Hepatocyte (in vitro differentiated cells): ENCODE measurements at regions not wholly inside any gene's neighbourhood (a gene's known extent, or its start where the extent isn't known, plus 50 kb on each side); places are given as distances from the start of the nearest gene placed in this dataset.

ENCODE experiments used
- DNase-seq: peaks from one replicate; pipeline ENCODE4 v3.0.0-alpha.2; 2016; ENCODE audit warnings: low spot score
- H2AFZ ChIP-seq: fragments of 200-600 bp; sonication (generic); 2 replicates; pipeline ENCODE4 v1.6.0; 2016; ENCODE audit warnings: antibody characterized with exemption, mild to moderate bottlenecking
- H3K27ac ChIP-seq: fragments of 200-600 bp; sonication (generic); 2 replicates; pipeline ENCODE4 v1.5.1; 2016; ENCODE audit warnings: mild to moderate bottlenecking
- H3K27me3 ChIP-seq: fragments of 200-600 bp; sonication (generic); 2 replicates; pipeline ENCODE4 v1.6.1; 2016
- H3K36me3 ChIP-seq: fragments of 200-600 bp; sonication (generic); replicated peaks from 2 replicates; pipeline ENCODE4 v1.5.1; 2016; ENCODE audit warnings: low read depth; ENCODE audit not compliant: insufficient read depth
- H3K4me1 ChIP-seq: fragments of 200-600 bp; sonication (generic); 2 replicates; pipeline ENCODE4 v1.5.1; 2016; ENCODE audit warnings: mild to moderate bottlenecking, moderate library complexity; ENCODE audit not compliant: insufficient read depth
- H3K4me2 ChIP-seq: fragments of 200-600 bp; sonication (generic); 2 replicates; pipeline ENCODE4 v1.6.0; 2016
- H3K4me3 ChIP-seq: fragments of 200-600 bp; sonication (generic); 2 replicates; pipeline ENCODE4 v1.5.1; 2016; ENCODE audit warnings: mild to moderate bottlenecking
- H3K79me2 ChIP-seq: fragments of 200-600 bp; sonication (generic); 2 replicates; pipeline ENCODE4 v1.6.0; 2017; ENCODE audit warnings: mild to moderate bottlenecking
- H3K9me2 ChIP-seq: fragments of 200-600 bp; sonication (generic); replicated peaks from 2 replicates; pipeline ENCODE4 v1.6.0; 2017; ENCODE audit warnings: mild to moderate bottlenecking; ENCODE audit not compliant: insufficient read depth
- H3K9me3 ChIP-seq: fragments of 200-600 bp; sonication (generic); 2 replicates; pipeline ENCODE4 v1.5.1; 2016; ENCODE audit warnings: low read depth, mild to moderate bottlenecking
- H4K20me1 ChIP-seq: fragments of 200-600 bp; sonication (generic); 2 replicates; pipeline ENCODE4 v1.6.0; 2016; ENCODE audit warnings: mild to moderate bottlenecking; ENCODE audit not compliant: insufficient read depth, poor library complexity, severe bottlenecking
- EZH2 ChIP-seq: fragments of 200-600 bp; sonication (generic); IDR thresholded peaks from 2 replicates; pipeline ENCODE4 v1.6.1; 2016; ENCODE audit warnings: antibody characterized with exemption, mild to moderate bottlenecking, borderline replicate concordance
- EZH2phosphoT487 ChIP-seq: fragments of 200-600 bp; sonication (generic); IDR thresholded peaks from one replicate; pipeline ENCODE4 v1.6.1; 2018; ENCODE audit warnings: antibody characterized with exemption, mild to moderate bottlenecking, low read depth, moderate library complexity; ENCODE audit not compliant: unreplicated experiment, severe bottlenecking
- WGBS: methylation state at CpG from one replicate; pipeline ENCODE4 v1.1.6; 2016; ENCODE audit warnings: low lambda C conversion rate; ENCODE audit errors: missing lambda C conversion rate; 5-methylcytosine and 5-hydroxymethylcytosine counted together
- TF ChIP-seq, protein P1 (sequence below): fragments of 200-600 bp; sonication (generic); IDR thresholded peaks from 2 replicates; pipeline ENCODE4 v1.5.1; 2016; ENCODE audit warnings: antibody characterized with exemption, mild to moderate bottlenecking; ENCODE audit not compliant: poor library complexity

DNA sequence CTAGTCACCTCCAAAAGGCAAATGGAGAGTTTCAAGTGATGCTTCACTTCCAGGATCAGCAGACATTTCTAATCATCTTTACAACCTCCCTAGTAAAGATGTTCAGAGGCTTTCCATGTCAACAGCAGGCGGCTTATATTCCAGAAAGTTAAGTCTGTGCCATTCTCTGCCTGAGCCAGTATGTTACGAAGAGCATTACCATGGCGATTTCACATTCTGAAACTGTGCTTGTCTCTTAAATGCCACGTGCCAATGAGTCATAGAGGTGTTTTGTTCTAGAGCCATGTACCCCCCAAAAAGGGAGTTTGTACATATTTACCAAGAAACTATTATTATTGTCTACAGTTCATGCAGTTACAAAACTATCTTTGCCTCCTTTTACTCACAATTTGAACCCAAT, 319.5 kb downstream of the FOXA2 start:
- no peaks in the 10 kb centered on the region for H3K79me2 ChIP-seq
- H3K9me2 ChIP-seq, result no peaks in the 10 kb centered on the region
- no peak overlapping the region for H3K4me2 ChIP-seq
- TF ChIP-seq, protein P1, sequence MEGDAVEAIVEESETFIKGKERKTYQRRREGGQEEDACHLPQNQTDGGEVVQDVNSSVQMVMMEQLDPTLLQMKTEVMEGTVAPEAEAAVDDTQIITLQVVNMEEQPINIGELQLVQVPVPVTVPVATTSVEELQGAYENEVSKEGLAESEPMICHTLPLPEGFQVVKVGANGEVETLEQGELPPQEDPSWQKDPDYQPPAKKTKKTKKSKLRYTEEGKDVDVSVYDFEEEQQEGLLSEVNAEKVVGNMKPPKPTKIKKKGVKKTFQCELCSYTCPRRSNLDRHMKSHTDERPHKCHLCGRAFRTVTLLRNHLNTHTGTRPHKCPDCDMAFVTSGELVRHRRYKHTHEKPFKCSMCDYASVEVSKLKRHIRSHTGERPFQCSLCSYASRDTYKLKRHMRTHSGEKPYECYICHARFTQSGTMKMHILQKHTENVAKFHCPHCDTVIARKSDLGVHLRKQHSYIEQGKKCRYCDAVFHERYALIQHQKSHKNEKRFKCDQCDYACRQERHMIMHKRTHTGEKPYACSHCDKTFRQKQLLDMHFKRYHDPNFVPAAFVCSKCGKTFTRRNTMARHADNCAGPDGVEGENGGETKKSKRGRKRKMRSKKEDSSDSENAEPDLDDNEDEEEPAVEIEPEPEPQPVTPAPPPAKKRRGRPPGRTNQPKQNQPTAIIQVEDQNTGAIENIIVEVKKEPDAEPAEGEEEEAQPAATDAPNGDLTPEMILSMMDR, result no peak
- TF ChIP-seq EZH2phosphoT487, result no peak
- TF ChIP-seq EZH2, result no peak
- H3K4me3 ChIP-seq, result no peak overlapping the region
- no peaks in the 10 kb centered on the region for H3K9me3 ChIP-seq
- H3K4me1 ChIP-seq, result no peaks in the 10 kb centered on the region
- H2AFZ ChIP-seq, result no peak overlapping the region
- no peaks in the 10 kb centered on the region for H3K36me3 ChIP-seq
- H3K27me3 ChIP-seq, result peaks cover 12% of the 10 kb centered on the region
- no peak for DNase-seq
- no peaks in the 10 kb centered on the region for H4K20me1 ChIP-seq
- no peak overlapping the region for H3K27ac ChIP-seq
- WGBS, result 83% methylated on average over 4 of the region's 4 CpGs

DNA sequence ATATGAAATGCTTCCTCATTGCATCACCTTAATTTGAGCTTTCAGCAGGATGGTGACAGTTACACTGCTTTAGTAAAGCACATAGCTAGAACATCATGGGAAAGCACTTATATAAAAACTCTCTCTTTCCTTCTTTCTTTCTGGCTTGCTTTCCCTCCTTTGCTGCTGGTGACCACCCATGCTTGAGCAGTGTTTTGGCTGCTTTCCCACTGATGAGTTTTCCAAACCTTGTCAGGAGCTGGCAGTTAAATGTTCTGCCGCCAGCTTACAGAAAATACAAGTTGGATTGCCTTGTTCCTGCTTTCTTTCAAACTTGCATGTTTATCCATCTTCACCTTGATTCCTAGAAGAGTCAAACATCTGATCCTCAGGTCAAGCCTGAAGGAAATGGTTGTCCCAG, 323.9 kb downstream of the FOXA2 start:
- Histone ChIP-seq H3K79me2 (no peaks in the 10 kb centered on the region), H4K20me1 (no peaks in the 10 kb centered on the region), H3K27ac (no peak overlapping the region), H2AFZ (no peak overlapping the region), H3K4me2 (no peak overlapping the region), H3K9me2 (no peaks in the 10 kb centered on the region), H3K36me3 (no peaks in the 10 kb centered on the region), H3K27me3 (peaks cover 11% of the 10 kb centered on the region), H3K4me1 (no peaks in the 10 kb centered on the region), H3K9me3 (no peaks in the 10 kb centered on the region), H3K4me3 (no peak overlapping the region)
- TF ChIP-seq, protein P1, result no peak
- no peak for TF ChIP-seq EZH2phosphoT487
- no peak for TF ChIP-seq EZH2
- 55% methylated on average over 1 of the region's 1 CpG for WGBS
- DNase-seq, result no peak

DNA sequence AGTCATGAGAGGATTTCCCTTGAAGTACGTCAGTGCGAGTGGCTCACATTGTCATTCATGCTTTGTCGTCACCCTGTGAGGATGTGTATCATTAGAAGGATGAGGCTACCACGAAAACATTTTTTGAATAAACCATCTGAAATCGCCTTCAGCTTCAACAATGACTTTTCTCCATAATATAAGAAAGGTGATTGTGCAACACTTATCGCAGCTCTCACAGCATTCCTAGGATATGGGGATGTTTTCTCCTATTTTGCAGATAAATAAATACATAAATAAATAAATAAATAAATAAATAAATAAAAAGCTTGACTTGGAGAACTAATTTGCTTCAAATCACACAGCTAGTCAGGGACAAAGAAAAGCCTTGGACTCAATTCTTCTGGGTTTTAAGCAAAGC, 326.5 kb downstream of the FOXA2 start:
- no peaks in the 10 kb centered on the region for H3K36me3 ChIP-seq
- H3K27ac ChIP-seq, result no peak overlapping the region
- H2AFZ ChIP-seq, result no peak overlapping the region
- no peak overlapping the region for H3K4me3 ChIP-seq
- H3K9me2 ChIP-seq, result no peaks in the 10 kb centered on the region
- no peaks in the 10 kb centered on the region for H3K79me2 ChIP-seq
- peaks cover 5% of the 10 kb centered on the region for H3K27me3 ChIP-seq
- no peaks in the 10 kb centered on the region for H4K20me1 ChIP-seq
- H3K4me2 ChIP-seq, result no peak overlapping the region
- no peaks in the 10 kb centered on the region for H3K9me3 ChIP-seq
- 87% methylated on average over 6 of the region's 6 CpGs for WGBS
- TF ChIP-seq, protein P1, result no peak
- TF ChIP-seq EZH2phosphoT487 (no peak), EZH2 (no peak)
- no peaks in the 10 kb centered on the region for H3K4me1 ChIP-seq
- DNase-seq, result no peak

DNA sequence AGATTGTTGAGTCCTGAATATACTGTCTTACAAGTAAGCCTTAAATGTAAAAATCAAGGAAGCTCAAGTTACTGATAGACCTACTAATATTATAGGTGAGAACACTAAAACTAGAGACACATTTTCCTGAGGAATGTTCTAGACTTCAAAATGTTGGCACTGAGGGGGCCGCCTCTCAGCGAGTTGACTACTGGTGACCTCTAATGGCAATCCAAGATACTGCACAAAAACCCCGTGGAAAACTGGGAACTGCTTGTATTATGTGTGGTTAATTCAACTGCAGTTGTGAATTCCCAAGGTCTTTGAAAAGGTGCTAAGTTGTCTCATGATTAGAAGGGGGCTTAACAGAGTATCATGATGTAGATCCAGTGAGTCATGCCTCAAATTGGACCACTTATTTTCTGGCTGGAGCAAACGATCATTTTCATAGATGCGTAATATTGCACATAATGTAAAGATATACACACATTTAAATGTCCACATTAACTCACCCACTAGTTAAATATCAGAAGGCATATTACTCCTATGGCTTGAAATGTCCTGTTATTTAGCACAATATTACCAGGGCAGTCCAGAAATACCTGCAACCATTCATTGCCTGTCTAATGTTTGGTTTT, 336.2 kb downstream of the FOXA2 start:
- 40% methylated on average over 5 of the region's 5 CpGs for WGBS
- H4K20me1 ChIP-seq, result no peaks in the 10 kb centered on the region
- H3K79me2 ChIP-seq, result no peaks in the 10 kb centered on the region
- TF ChIP-seq EZH2 (no peak), EZH2phosphoT487 (no peak)
- TF ChIP-seq, protein P1, result peak; percentile 66
- H3K27me3 ChIP-seq, result no peaks in the 10 kb centered on the region
- no peak overlapping the region for H3K27ac ChIP-seq
- no peak overlapping the region for H2AFZ ChIP-seq
- H3K4me2 ChIP-seq, result no peak overlapping the region
- no peaks in the 10 kb centered on the region for H3K9me3 ChIP-seq
- DNase-seq, result peak; percentile 36
- no peaks in the 10 kb centered on the region for H3K4me1 ChIP-seq
- no peaks in the 10 kb centered on the region for H3K9me2 ChIP-seq
- no peak overlapping the region for H3K4me3 ChIP-seq
- no peaks in the 10 kb centered on the region for H3K36me3 ChIP-seq
